GM18907 (cell line): ENCODE measurements at regions not wholly inside any gene's neighbourhood (a gene's known extent, or its start where the extent isn't known, plus 50 kb on each side); places are given as distances from the start of the nearest gene placed in this dataset.
"Not testable (repeated sequence)": the region's sequence is repeated elsewhere in the genome, so short reads cannot be mapped to it uniquely, and the experiment has no call there.

Source experiments
- ATAC-seq: cut with Tn5 transposase; IDR thresholded peaks from one replicate; pipeline ENCODE4 v1.9.1; 2021; ENCODE audit warnings: mild to moderate bottlenecking, moderate library complexity; ENCODE audit not compliant: unreplicated experiment

- peak; percentile 87 for ATAC-seq
Measured at GRCh38 chr7:12979181-12979580, 291.7 kb downstream of the ARL4A start.

- no peak for ATAC-seq
Measured at GRCh38 chr7:12982178-12982577, 294.7 kb downstream of the ARL4A start.

GRCh38 chr7:12984117-12984516 is 296.7 kb downstream of the ARL4A start:
- no peak for ATAC-seq

GRCh38 chr7:12985228-12985627 is 297.8 kb downstream of the ARL4A start:
- no peak for ATAC-seq

GRCh38 chr7:12985752-12986151 is 298.3 kb downstream of the ARL4A start:
- ATAC-seq, result no peak

- ATAC-seq, result no peak
Measured at GRCh38 chr7:12987238-12987637, 299.8 kb downstream of the ARL4A start.

GRCh38 chr7:12990440-12990839 is 303.0 kb downstream of the ARL4A start:
- no peak for ATAC-seq

GRCh38 chr7:12993025-12993424 is 305.6 kb downstream of the ARL4A start:
- no peak for ATAC-seq

- ATAC-seq, result no peak
Measured at GRCh38 chr7:12995912-12996469, 308.6 kb downstream of the ARL4A start.

GRCh38 chr7:13007331-13007730 is 319.9 kb downstream of the ARL4A start:
- no peak for ATAC-seq

GRCh38 chr7:13009517-13009916 is 322.1 kb downstream of the ARL4A start:
- no peak for ATAC-seq

GRCh38 chr7:13014011-13014410 is 326.6 kb downstream of the ARL4A start:
- no peak for ATAC-seq

GRCh38 chr7:13016036-13016581 is 328.7 kb downstream of the ARL4A start:
- no peak for ATAC-seq

GRCh38 chr7:13016592-13017332 is 329.3 kb downstream of the ARL4A start:
- ATAC-seq, result no peak

GRCh38 chr7:13017333-13017857 is 330.0 kb downstream of the ARL4A start:
- ATAC-seq, result no peak

- no peak for ATAC-seq
Measured at GRCh38 chr7:13017881-13018280, 330.4 kb downstream of the ARL4A start.

GRCh38 chr7:13021566-13022300 is 334.3 kb downstream of the ARL4A start:
- ATAC-seq, result no peak

GRCh38 chr7:13024121-13024674 is 336.8 kb downstream of the ARL4A start:
- ATAC-seq, result no peak

- ATAC-seq, result not testable (repeated sequence)
Measured at GRCh38 chr7:13025043-13025442, 337.6 kb downstream of the ARL4A start.

GRCh38 chr7:13027321-13027720 is 339.9 kb downstream of the ARL4A start:
- no peak for ATAC-seq
